ENCODE measurements at regions not wholly inside any gene's neighbourhood (a gene's known extent, or its start where the extent isn't known, plus 50 kb on each side); places are given as distances from the start of the nearest gene placed in this dataset.

DNA sequence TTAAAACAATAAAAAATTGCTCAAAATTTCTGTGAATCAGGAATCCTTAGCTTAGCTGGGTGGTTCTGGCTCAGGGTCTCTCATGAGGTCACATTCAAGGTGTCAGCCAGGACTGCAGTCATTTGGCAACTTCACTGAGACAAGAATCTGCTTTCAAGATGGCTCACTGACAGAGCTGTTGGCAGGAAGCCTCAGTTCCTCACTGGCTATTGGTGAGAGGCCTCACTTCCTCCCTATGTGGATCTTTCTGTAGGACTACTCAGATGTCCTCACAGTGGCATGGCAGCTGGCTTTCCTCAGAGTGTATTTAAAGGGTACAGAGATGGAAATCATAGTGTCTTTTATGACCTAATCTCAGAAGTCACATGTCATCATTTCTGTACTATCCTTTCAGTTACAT, 785.7 kb downstream of the ADGRL2 start:
- no peak overlapping the region for H3K9ac ChIP-seq (ENCODE audit: low read length)
- H3K4me2 ChIP-seq (ENCODE audit: low read depth, low read length, poor library complexity, severe bottlenecking), result no peak overlapping the region
- no peak overlapping the region for H3K4me3 ChIP-seq (ENCODE audit: low read length)
- H3K36me3 ChIP-seq (ENCODE audit: insufficient read depth, low read length), result no peaks in the 10 kb centered on the region
- peaks cover 13% of the 10 kb centered on the region; the same call in 1 of the 2 replicates for H3K9me3 ChIP-seq (ENCODE audit: low read length)
- H3K27me3 ChIP-seq (ENCODE audit: low read length), result no peaks in the 10 kb centered on the region
- no peaks in the 10 kb centered on the region for H4K20me1 ChIP-seq (ENCODE audit: insufficient read depth, low read depth, low read length)
- no peaks in the 10 kb centered on the region for H3K9me2 ChIP-seq (replicated peaks; ENCODE audit: insufficient read depth, low read length)
- no peaks in the 10 kb centered on the region for H3K4me1 ChIP-seq (ENCODE audit: low read length)
- H2AFZ ChIP-seq (ENCODE audit: low read length), result no peak overlapping the region
- H3K27ac ChIP-seq (ENCODE audit: low read length), result no peak overlapping the region
- no peak for DNase-seq
- no peaks in the 10 kb centered on the region for H3K79me2 ChIP-seq (ENCODE audit: low read length)

DNA sequence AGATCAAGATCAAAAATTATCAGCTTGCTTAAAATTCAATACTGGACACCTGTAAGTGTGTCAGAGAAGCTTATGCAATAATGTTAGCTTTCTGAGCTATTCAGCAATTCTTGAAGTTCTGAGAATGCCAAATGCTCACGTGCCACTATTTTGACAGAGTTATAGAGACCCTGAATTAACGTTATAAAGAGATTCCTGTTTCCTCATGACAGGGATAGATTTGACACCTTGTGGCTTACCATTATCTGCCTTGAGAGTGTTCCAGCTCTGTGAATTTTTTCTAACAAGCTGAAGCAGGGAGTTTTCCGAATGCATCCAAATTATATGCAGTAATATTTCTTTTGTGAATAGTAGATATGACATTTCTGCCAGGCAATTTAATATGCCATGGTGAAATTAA, 781.6 kb downstream of the ADGRL2 start:
- no peaks in the 10 kb centered on the region for H4K20me1 ChIP-seq (ENCODE audit: insufficient read depth, low read depth, low read length)

DNA sequence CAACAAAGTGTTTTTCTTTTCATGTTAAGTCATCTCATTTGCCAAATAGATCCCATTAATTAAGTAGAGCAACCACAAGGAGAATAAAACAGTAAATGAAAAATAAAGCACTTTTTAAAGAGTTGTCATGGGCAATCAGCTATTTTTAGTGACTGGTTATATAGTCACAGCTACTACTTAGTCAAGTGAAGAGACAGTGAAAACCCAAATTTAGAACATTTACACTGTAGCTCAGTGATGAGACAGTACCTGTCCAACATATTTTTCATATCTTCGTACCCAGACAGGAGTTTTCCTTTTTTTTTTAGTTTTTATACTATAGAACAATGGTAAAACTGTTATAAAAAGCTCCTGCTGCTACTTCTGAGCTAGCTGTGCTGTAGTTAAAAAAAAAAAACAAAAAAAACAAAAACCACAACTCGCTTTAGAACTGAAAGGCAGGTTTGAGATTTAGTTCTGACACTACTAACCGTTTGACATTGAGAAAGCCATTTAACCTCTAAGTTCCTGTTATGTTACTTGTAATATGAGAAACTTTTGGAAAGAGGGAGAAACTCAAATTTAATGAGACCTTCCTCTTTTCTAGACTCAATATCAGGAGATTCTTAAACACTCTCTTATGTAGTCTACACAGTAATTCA, 777.5 kb downstream of the ADGRL2 start:
- peaks cover 16% of the 10 kb centered on the region; the same call in 1 of the 2 replicates for H3K9me3 ChIP-seq (ENCODE audit: low read length)
- no peak overlapping the region for H3K4me2 ChIP-seq (ENCODE audit: low read depth, low read length, poor library complexity, severe bottlenecking)
- no peak overlapping the region for H3K27ac ChIP-seq (ENCODE audit: low read length)
- H3K9ac ChIP-seq (ENCODE audit: low read length), result no peak overlapping the region
- no peak overlapping the region for H2AFZ ChIP-seq (ENCODE audit: low read length)
- no peak for DNase-seq
- no peaks in the 10 kb centered on the region for H3K9me2 ChIP-seq (replicated peaks; ENCODE audit: insufficient read depth, low read length)
- no peaks in the 10 kb centered on the region for H4K20me1 ChIP-seq (ENCODE audit: insufficient read depth, low read depth, low read length)
- no peaks in the 10 kb centered on the region for H3K36me3 ChIP-seq (ENCODE audit: insufficient read depth, low read length)
- H3K79me2 ChIP-seq (ENCODE audit: low read length), result no peaks in the 10 kb centered on the region
- no peaks in the 10 kb centered on the region for H3K4me1 ChIP-seq (ENCODE audit: low read length)
- no peak overlapping the region for H3K4me3 ChIP-seq (ENCODE audit: low read length)
- H3K27me3 ChIP-seq (ENCODE audit: low read length), result no peaks in the 10 kb centered on the region

More for the DNA sequence above, 781.6 kb downstream of the ADGRL2 start:
- Histone ChIP-seq H3K27ac (ENCODE audit: low read length) (no peak overlapping the region), H2AFZ (ENCODE audit: low read length) (no peak overlapping the region), H3K79me2 (ENCODE audit: low read length) (no peaks in the 10 kb centered on the region), H3K9me3 (ENCODE audit: low read length) (peaks cover 20% of the 10 kb centered on the region; the same call in 1 of the 2 replicates), H3K4me2 (ENCODE audit: low read depth, low read length, poor library complexity, severe bottlenecking) (no peak overlapping the region), H3K4me3 (ENCODE audit: low read length) (no peak overlapping the region), H3K36me3 (ENCODE audit: insufficient read depth, low read length) (no peaks in the 10 kb centered on the region), H3K9me2 (replicated peaks; ENCODE audit: insufficient read depth, low read length) (no peaks in the 10 kb centered on the region), H3K4me1 (ENCODE audit: low read length) (no peaks in the 10 kb centered on the region), H3K27me3 (ENCODE audit: low read length) (no peaks in the 10 kb centered on the region), H3K9ac (ENCODE audit: low read length) (no peak overlapping the region)
- no peak for DNase-seq

DNA sequence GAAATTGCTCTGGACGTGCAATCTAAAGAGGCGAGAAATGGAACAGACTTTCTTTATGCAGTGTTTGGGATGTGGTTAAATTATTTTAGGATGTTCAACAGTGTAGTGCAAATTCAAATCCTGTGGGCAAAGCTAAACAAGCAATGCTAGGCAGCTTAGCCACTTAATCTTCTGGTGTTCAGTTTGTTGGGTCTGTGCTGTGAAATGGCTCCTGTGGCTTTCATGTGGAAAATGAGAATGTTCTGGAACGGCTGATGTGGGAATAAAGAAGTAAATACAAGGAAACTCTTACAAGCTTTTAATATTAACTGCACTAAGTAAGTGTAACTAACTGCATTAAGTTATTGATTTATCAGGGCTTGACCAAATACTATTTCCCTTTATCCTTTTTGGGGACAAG, 766.6 kb downstream of the ADGRL2 start:
- H3K4me2 ChIP-seq (ENCODE audit: low read depth, low read length, poor library complexity, severe bottlenecking), result no peak overlapping the region
- H3K27me3 ChIP-seq (ENCODE audit: low read length), result no peaks in the 10 kb centered on the region
- H2AFZ ChIP-seq (ENCODE audit: low read length), result no peak overlapping the region
- peaks cover 6% of the 10 kb centered on the region; the same call in 1 of the 2 replicates for H3K9me3 ChIP-seq (ENCODE audit: low read length)
- no peaks in the 10 kb centered on the region for H4K20me1 ChIP-seq (ENCODE audit: insufficient read depth, low read depth, low read length)
- no peak overlapping the region for H3K27ac ChIP-seq (ENCODE audit: low read length)
- no peaks in the 10 kb centered on the region for H3K36me3 ChIP-seq (ENCODE audit: insufficient read depth, low read length)
- no peak for DNase-seq
- H3K4me1 ChIP-seq (ENCODE audit: low read length), result no peaks in the 10 kb centered on the region
- H3K9me2 ChIP-seq (replicated peaks; ENCODE audit: insufficient read depth, low read length), result no peaks in the 10 kb centered on the region
- no peak overlapping the region for H3K9ac ChIP-seq (ENCODE audit: low read length)
- no peaks in the 10 kb centered on the region for H3K79me2 ChIP-seq (ENCODE audit: low read length)
- no peak overlapping the region for H3K4me3 ChIP-seq (ENCODE audit: low read length)

DNA sequence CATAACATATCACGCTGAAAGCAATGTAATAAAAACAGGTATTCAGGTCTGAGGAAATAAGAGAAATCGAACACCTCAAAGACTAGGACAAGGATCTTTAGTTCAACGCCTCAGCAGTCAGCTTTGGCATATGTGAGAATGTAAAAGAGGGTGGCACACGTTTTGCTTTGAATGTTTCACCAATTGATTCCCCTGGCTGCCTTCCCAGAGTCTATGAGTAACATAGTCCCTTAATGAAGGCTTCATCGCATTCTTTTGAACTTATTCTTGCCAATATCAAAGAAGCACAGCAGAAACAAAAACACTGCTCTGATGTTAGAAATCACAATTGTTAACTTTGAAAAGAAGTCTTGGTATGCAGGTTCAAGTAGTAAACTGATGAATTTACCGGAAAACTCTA, 764.8 kb downstream of the ADGRL2 start:
- Histone ChIP-seq H2AFZ (ENCODE audit: low read length) (no peak overlapping the region), H3K9me3 (ENCODE audit: low read length) (peaks cover 6% of the 10 kb centered on the region; the same call in 1 of the 2 replicates)

DNA sequence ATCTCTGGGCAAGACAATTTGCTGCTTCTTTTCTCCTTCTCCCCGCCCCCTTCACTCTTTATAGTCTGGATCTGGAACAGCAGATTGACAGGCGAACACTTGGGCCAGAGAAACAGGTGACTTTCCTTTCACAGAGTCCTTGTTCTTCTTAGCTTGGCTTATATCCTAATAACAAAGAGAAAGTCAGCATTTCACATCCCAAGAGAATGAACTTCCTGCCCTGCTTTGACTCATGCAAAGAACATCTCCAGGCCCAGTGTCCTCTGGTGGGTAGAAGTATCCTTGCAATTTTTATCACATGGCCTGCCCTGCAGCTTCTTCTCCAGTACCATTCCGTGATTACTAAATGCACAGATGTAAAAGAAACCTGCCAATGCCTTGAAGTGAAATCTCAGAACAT, 764.4 kb downstream of the ADGRL2 start:
- Histone ChIP-seq H4K20me1 (ENCODE audit: insufficient read depth, low read depth, low read length) (no peaks in the 10 kb centered on the region), H3K4me3 (ENCODE audit: low read length) (no peak overlapping the region), H3K27me3 (ENCODE audit: low read length) (no peaks in the 10 kb centered on the region), H2AFZ (ENCODE audit: low read length) (no peak overlapping the region), H3K27ac (ENCODE audit: low read length) (no peak overlapping the region), H3K79me2 (ENCODE audit: low read length) (no peaks in the 10 kb centered on the region), H3K9ac (ENCODE audit: low read length) (no peak overlapping the region), H3K36me3 (ENCODE audit: insufficient read depth, low read length) (no peaks in the 10 kb centered on the region), H3K4me1 (ENCODE audit: low read length) (no peaks in the 10 kb centered on the region), H3K4me2 (ENCODE audit: low read depth, low read length, poor library complexity, severe bottlenecking) (no peak overlapping the region), H3K9me2 (replicated peaks; ENCODE audit: insufficient read depth, low read length) (no peaks in the 10 kb centered on the region), H3K9me3 (ENCODE audit: low read length) (peaks cover 6% of the 10 kb centered on the region; the same call in 1 of the 2 replicates)
- DNase-seq, result no peak

More for the DNA sequence above, 764.8 kb downstream of the ADGRL2 start:
- no peak overlapping the region for H3K9ac ChIP-seq (ENCODE audit: low read length)
- H3K27ac ChIP-seq (ENCODE audit: low read length), result no peak overlapping the region
- no peak overlapping the region for H3K4me3 ChIP-seq (ENCODE audit: low read length)
- no peaks in the 10 kb centered on the region for H3K36me3 ChIP-seq (ENCODE audit: insufficient read depth, low read length)
- H3K4me1 ChIP-seq (ENCODE audit: low read length), result no peaks in the 10 kb centered on the region
- no peaks in the 10 kb centered on the region for H3K9me2 ChIP-seq (replicated peaks; ENCODE audit: insufficient read depth, low read length)
- H3K4me2 ChIP-seq (ENCODE audit: low read depth, low read length, poor library complexity, severe bottlenecking), result no peak overlapping the region
- H3K79me2 ChIP-seq (ENCODE audit: low read length), result no peaks in the 10 kb centered on the region
- no peaks in the 10 kb centered on the region for H3K27me3 ChIP-seq (ENCODE audit: low read length)
- DNase-seq, result no peak
- no peaks in the 10 kb centered on the region for H4K20me1 ChIP-seq (ENCODE audit: insufficient read depth, low read depth, low read length)

DNA sequence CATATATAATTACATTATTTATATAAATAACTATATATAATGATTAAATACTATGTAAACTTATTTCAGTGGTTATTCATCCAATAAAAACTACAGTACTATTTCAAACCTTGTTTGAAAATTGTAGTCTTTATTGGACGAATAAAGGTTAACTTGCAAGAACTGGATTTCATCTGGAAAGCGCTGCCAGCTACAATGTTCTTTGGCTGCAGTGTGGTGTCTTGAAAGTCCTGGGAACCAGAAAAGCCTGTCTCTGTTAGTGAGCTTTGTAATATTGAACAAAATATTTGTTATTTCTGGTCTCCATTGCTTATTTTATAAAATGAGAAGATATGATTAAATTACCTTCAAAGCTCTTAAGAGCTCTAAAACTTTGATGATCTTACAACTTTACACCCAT, 763.6 kb downstream of the ADGRL2 start:
- Histone ChIP-seq H3K4me2 (ENCODE audit: low read depth, low read length, poor library complexity, severe bottlenecking) (no peak overlapping the region), H3K27ac (ENCODE audit: low read length) (no peak overlapping the region), H3K4me3 (ENCODE audit: low read length) (no peak overlapping the region), H3K36me3 (ENCODE audit: insufficient read depth, low read length) (no peaks in the 10 kb centered on the region), H3K9me3 (ENCODE audit: low read length) (peaks cover 6% of the 10 kb centered on the region; the same call in 1 of the 2 replicates), H3K9ac (ENCODE audit: low read length) (no peak overlapping the region), H3K9me2 (replicated peaks; ENCODE audit: insufficient read depth, low read length) (no peaks in the 10 kb centered on the region), H3K4me1 (ENCODE audit: low read length) (no peaks in the 10 kb centered on the region), H3K27me3 (ENCODE audit: low read length) (no peaks in the 10 kb centered on the region), H3K79me2 (ENCODE audit: low read length) (no peaks in the 10 kb centered on the region), H2AFZ (ENCODE audit: low read length) (no peak overlapping the region), H4K20me1 (ENCODE audit: insufficient read depth, low read depth, low read length) (no peaks in the 10 kb centered on the region)
- DNase-seq, result peak; percentile 7

DNA sequence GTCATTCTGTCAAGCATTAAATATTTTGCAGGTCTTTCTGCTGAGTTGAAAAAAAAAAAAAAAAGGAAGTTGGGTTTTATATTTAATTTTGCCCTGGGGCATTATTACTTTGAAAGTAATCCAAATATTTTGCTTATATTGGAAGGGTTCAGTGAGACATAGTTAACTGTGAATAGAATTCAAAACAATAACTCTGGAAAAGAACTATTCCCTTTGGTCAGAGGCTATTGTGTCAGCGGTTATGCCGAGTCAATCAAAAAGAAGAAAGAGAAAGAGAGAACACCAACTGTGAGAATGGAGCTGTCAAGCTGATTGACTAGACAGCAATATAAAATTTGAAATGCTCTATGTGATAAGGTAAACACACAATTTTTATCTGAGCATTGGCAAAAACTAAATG, 761.7 kb downstream of the ADGRL2 start:
- H2AFZ ChIP-seq (ENCODE audit: low read length), result no peak overlapping the region
- H3K4me1 ChIP-seq (ENCODE audit: low read length), result no peaks in the 10 kb centered on the region
- no peak overlapping the region for H3K27ac ChIP-seq (ENCODE audit: low read length)
- H3K36me3 ChIP-seq (ENCODE audit: insufficient read depth, low read length), result no peaks in the 10 kb centered on the region
- H3K4me2 ChIP-seq (ENCODE audit: low read depth, low read length, poor library complexity, severe bottlenecking), result no peak overlapping the region
- no peak for DNase-seq
- no peaks in the 10 kb centered on the region for H4K20me1 ChIP-seq (ENCODE audit: insufficient read depth, low read depth, low read length)
- peaks cover 16% of the 10 kb centered on the region; the same call in 1 of the 2 replicates for H3K9me3 ChIP-seq (ENCODE audit: low read length)
- no peaks in the 10 kb centered on the region for H3K27me3 ChIP-seq (ENCODE audit: low read length)
- H3K9ac ChIP-seq (ENCODE audit: low read length), result no peak overlapping the region
- H3K79me2 ChIP-seq (ENCODE audit: low read length), result no peaks in the 10 kb centered on the region
- H3K9me2 ChIP-seq (replicated peaks; ENCODE audit: insufficient read depth, low read length), result no peaks in the 10 kb centered on the region
- no peak overlapping the region for H3K4me3 ChIP-seq (ENCODE audit: low read length)
